PC-3 (cell line): ENCODE measurements at regions not wholly inside any gene's neighbourhood (a gene's known extent, or its start where the extent isn't known, plus 50 kb on each side); places are given as distances from the start of the nearest gene placed in this dataset.

Source experiments
- ATAC-seq: fragments of 200-7000 bp; cut with Tn5 transposase; 2 replicates; pipeline ENCODE4 v1.9.1; 2020; ENCODE audit warnings: mild to moderate bottlenecking, moderate library complexity
- BruUV-seq: library from RNA; stranded (reverse); fragments of 400-500 nt; replicated peaks from 2 replicates; lab custom pipeline; 2021; lab: Mats Ljungman, UMichigan
- CTCF ChIA-PET: fragments of 300-600 bp; sonication (Branson Sonifier 250); formaldehyde crosslinking; loops from one replicate; lab custom pipeline; 2022; ENCODE audit warnings: antibody characterized with exemption; lab: Charles Lee
- POLR2A ChIA-PET: fragments of 300-600 bp; sonication (Branson Sonifier 250); formaldehyde crosslinking; loops from one replicate; lab custom pipeline; 2022; ENCODE audit warnings: antibody characterized with exemption; ENCODE audit not compliant: unreplicated experiment; lab: Charles Lee
- DNase-seq: peaks from one replicate; pipeline ENCODE4 v3.0.0-alpha.2; 2015
- H2AFZ ChIP-seq: fragments of 300-600 bp; sonication (generic); 2 replicates; pipeline ENCODE4 v1.6.0; 2016; ENCODE audit warnings: antibody characterized with exemption, low read length
- H3F3A ChIP-seq: fragments of 300-600 bp; sonication (generic); one replicate; pipeline ENCODE4 v1.6.0; 2017; ENCODE audit warnings: antibody characterized with exemption, low read length, control low read depth, mild to moderate bottlenecking; ENCODE audit not compliant: unreplicated experiment
- H3K27ac ChIP-seq: fragments of 300-600 bp; sonication (generic); 2 replicates; pipeline ENCODE4 v1.5.1; 2016; ENCODE audit warnings: mild to moderate bottlenecking, low read length
- H3K27me3 ChIP-seq: fragments of 300-600 bp; sonication (generic); 2 replicates; pipeline ENCODE4 v1.6.1; 2016; ENCODE audit warnings: low read length, mixed read lengths
- H3K36me3 ChIP-seq: fragments of 300-600 bp; sonication (generic); 2 replicates; pipeline ENCODE4 v1.6.1; 2016; ENCODE audit warnings: low read depth, mixed run types, low read length, mixed read lengths
- H3K4me1 ChIP-seq: fragments of 300-600 bp; sonication (generic); 2 replicates; pipeline ENCODE4 v1.5.1; 2016; ENCODE audit warnings: low read length; ENCODE audit not compliant: insufficient read depth
- H3K4me2 ChIP-seq: fragments of 300-600 bp; sonication (generic); 2 replicates; pipeline ENCODE4 v1.6.0; 2016; ENCODE audit warnings: low read length
- H3K4me3 ChIP-seq: fragments of 300-600 bp; sonication (generic); 2 replicates; pipeline ENCODE4 v1.5.1; 2016; ENCODE audit warnings: mild to moderate bottlenecking, low read length, mixed read lengths
- H3K79me2 ChIP-seq: fragments of 300-600 bp; sonication (generic); 2 replicates; pipeline ENCODE4 v1.6.1; 2017; ENCODE audit warnings: low read length, mixed read lengths
- H3K9ac ChIP-seq: fragments of 300-600 bp; sonication (generic); 2 replicates; pipeline ENCODE4 v1.6.0; 2016; ENCODE audit warnings: mild to moderate bottlenecking, low read length
- H3K9me2 ChIP-seq: fragments of 300-600 bp; sonication (generic); replicated peaks from 2 replicates; pipeline ENCODE4 v1.6.1; 2016; ENCODE audit warnings: mixed run types, low read length, mixed read lengths
- H3K9me3 ChIP-seq: fragments of 300-600 bp; sonication (generic); 2 replicates; pipeline ENCODE4 v1.6.1; 2016; ENCODE audit warnings: low read length, mixed read lengths
- H4K20me1 ChIP-seq: fragments of 300-600 bp; sonication (generic); 2 replicates; pipeline ENCODE4 v1.6.1; 2016; ENCODE audit warnings: low read length, mixed read lengths
- EZH2 ChIP-seq: fragments of 300-600 bp; sonication (generic); IDR thresholded peaks from one replicate; pipeline ENCODE4 v1.6.1; 2017; ENCODE audit warnings: antibody characterized with exemption, mild to moderate bottlenecking, low read length; ENCODE audit not compliant: unreplicated experiment
- EZH2phosphoT487 ChIP-seq: fragments of 300-600 bp; sonication (generic); IDR thresholded peaks from 2 replicates; pipeline ENCODE4 v1.6.1; 2018; ENCODE audit warnings: mild to moderate bottlenecking, antibody characterized with exemption, low read length, borderline replicate concordance
- intact Hi-C: fragments of 100-400 bp; cut with micrococcal nuclease; formaldehyde crosslinking; loops from 2 replicates; pipeline ENCODE4 v1.9.0; 2023
- TF ChIP-seq, protein P1 (sequence below): fragments of 300-600 bp; sonication (generic); conservative IDR thresholded peaks from 2 replicates; pipeline ENCODE4 v1.5.1; 2017; ENCODE audit warnings: antibody characterized with exemption, low read depth, mild to moderate bottlenecking, low read length

DNA sequence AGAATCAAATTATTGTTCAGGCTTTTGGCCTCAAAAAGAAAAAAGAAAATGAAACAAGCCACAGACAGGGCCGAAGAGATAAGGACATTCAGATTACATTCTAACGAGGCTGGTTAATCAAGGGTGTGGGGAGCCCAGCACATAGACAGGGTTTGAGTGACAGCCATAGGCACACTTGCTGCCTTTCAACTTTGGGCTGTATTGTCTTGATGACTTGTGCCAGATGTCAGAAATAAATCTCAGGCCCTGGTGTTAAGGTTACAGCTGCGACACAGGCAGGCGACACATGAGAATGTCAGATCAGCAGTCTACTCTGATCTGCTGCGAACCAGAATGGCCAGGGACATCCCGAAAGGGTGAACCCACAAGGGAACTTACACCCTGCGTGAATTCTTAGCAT is 231.2 kb upstream of the ARRDC4 start:
- H3K27me3 ChIP-seq, result peaks cover 59% of the 10 kb centered on the region
- intact Hi-C loops, result no loop called here

DNA sequence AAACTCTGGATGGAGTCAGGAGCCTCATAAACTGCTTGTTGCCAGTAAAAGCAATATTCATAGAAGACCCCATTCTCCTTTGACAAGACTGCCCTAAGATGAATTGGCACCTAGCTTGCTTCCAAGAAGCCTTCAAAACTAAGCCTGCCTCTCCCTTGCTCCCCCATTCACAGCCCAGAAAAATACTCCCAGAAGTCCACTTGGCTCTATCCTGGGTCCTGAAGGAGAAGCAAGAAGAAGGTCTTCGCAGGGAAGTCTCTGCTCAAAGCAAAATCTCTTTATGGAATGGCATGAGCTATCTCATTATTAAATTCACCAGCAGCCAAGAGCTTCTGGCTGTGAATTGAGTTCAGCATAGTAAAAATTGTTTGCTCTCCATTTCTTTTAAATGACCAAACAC is 230.2 kb upstream of the ARRDC4 start:
- H3K27ac ChIP-seq, result no peak overlapping the region
- ATAC-seq (no peak), DNase-seq (no peak)
- H3K9me3 ChIP-seq, result no peaks in the 10 kb centered on the region
- H3K79me2 ChIP-seq, result no peaks in the 10 kb centered on the region
- H3K9me2 ChIP-seq, result no peaks in the 10 kb centered on the region
- H3K4me2 ChIP-seq, result no peak overlapping the region
- no peak overlapping the region for H3K4me3 ChIP-seq
- H2AFZ ChIP-seq, result no peak overlapping the region
- H3F3A ChIP-seq, result no peaks in the 10 kb centered on the region
- no TSS peak for BruUV-seq
- H3K27me3 ChIP-seq, result peaks cover 60% of the 10 kb centered on the region
- no peaks in the 10 kb centered on the region for H3K4me1 ChIP-seq
- TF ChIP-seq, protein P1, sequence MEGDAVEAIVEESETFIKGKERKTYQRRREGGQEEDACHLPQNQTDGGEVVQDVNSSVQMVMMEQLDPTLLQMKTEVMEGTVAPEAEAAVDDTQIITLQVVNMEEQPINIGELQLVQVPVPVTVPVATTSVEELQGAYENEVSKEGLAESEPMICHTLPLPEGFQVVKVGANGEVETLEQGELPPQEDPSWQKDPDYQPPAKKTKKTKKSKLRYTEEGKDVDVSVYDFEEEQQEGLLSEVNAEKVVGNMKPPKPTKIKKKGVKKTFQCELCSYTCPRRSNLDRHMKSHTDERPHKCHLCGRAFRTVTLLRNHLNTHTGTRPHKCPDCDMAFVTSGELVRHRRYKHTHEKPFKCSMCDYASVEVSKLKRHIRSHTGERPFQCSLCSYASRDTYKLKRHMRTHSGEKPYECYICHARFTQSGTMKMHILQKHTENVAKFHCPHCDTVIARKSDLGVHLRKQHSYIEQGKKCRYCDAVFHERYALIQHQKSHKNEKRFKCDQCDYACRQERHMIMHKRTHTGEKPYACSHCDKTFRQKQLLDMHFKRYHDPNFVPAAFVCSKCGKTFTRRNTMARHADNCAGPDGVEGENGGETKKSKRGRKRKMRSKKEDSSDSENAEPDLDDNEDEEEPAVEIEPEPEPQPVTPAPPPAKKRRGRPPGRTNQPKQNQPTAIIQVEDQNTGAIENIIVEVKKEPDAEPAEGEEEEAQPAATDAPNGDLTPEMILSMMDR, result no peak
- no peak for TF ChIP-seq EZH2
- no peak for TF ChIP-seq EZH2phosphoT487
- H3K9ac ChIP-seq, result no peak overlapping the region
- no peaks in the 10 kb centered on the region for H3K36me3 ChIP-seq
- CTCF ChIA-PET, result no interaction called here
- POLR2A ChIA-PET, result no interaction called here
- intact Hi-C loops, result no loop called here
- H4K20me1 ChIP-seq, result no peaks in the 10 kb centered on the region

More for the DNA sequence above, 231.2 kb upstream of the ARRDC4 start:
- Histone ChIP-seq H3K79me2 (no peaks in the 10 kb centered on the region), H3K4me2 (no peak overlapping the region), H3K4me3 (no peak overlapping the region), H3F3A (no peaks in the 10 kb centered on the region), H3K9me2 (no peaks in the 10 kb centered on the region), H3K27ac (no peak overlapping the region), H3K36me3 (no peaks in the 10 kb centered on the region), H3K9ac (no peak overlapping the region), H2AFZ (no peak overlapping the region), H3K9me3 (no peaks in the 10 kb centered on the region), H3K4me1 (no peaks in the 10 kb centered on the region), H4K20me1 (no peaks in the 10 kb centered on the region)
- CTCF ChIA-PET, result no interaction called here
- BruUV-seq, result no TSS peak
- POLR2A ChIA-PET, result no interaction called here
- no peak for ATAC-seq
- DNase-seq, result no peak
- no peak for TF ChIP-seq EZH2phosphoT487
- TF ChIP-seq EZH2, result no peak
- TF ChIP-seq, protein P1, result no peak

DNA sequence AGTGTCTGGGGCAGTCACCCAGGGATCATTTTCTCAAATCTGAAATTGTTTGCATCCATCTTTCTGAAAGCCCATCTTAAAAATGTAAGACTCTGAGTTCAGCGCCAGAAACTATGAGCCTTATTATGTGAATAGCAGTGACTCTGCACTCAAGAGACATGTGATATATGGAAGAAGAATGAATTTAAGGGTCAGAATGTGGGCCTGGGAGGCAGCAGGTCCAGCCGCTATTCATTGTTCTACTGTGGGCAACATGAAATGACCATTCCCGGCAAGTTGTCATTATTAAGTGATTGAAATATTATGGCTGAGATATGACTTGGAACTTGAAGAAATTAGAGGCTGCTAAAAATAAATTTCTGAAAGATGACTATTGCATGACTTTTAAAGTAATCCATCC is 228.6 kb upstream of the ARRDC4 start:
- BruUV-seq, result no TSS peak

More for the DNA sequence above, 228.6 kb upstream of the ARRDC4 start:
- no peak overlapping the region for H3K27ac ChIP-seq
- H2AFZ ChIP-seq, result no peak overlapping the region
- DNase-seq, result no peak
- H4K20me1 ChIP-seq, result no peaks in the 10 kb centered on the region
- H3K27me3 ChIP-seq, result peaks cover 58% of the 10 kb centered on the region
- no peaks in the 10 kb centered on the region for H3K79me2 ChIP-seq
- POLR2A ChIA-PET, result no interaction called here
- no peaks in the 10 kb centered on the region for H3K9me2 ChIP-seq
- ATAC-seq, result no peak
- no peak overlapping the region for H3K4me2 ChIP-seq
- intact Hi-C loops, result no loop called here
- H3K9ac ChIP-seq, result no peak overlapping the region
- TF ChIP-seq EZH2phosphoT487 (no peak), EZH2 (no peak)
- TF ChIP-seq, protein P1, result no peak
- no peak overlapping the region for H3K4me3 ChIP-seq
- CTCF ChIA-PET, result no interaction called here
- H3K4me1 ChIP-seq, result no peaks in the 10 kb centered on the region
- H3K36me3 ChIP-seq, result no peaks in the 10 kb centered on the region
- no peaks in the 10 kb centered on the region for H3F3A ChIP-seq
- no peaks in the 10 kb centered on the region for H3K9me3 ChIP-seq
